ENCODE measurements at regions not wholly inside any gene's neighbourhood (a gene's known extent, or its start where the extent isn't known, plus 50 kb on each side); places are given as distances from the start of the nearest gene placed in this dataset.

- no peak for DNase-seq (ENCODE audit: extremely low read depth in 1 of 11, low read depth in 9 of 11, low spot score in 4 of 11)
Measured at GRCh38 chr5:86765778-86766502, 148.2 kb downstream of the COX7C start.

DNA sequence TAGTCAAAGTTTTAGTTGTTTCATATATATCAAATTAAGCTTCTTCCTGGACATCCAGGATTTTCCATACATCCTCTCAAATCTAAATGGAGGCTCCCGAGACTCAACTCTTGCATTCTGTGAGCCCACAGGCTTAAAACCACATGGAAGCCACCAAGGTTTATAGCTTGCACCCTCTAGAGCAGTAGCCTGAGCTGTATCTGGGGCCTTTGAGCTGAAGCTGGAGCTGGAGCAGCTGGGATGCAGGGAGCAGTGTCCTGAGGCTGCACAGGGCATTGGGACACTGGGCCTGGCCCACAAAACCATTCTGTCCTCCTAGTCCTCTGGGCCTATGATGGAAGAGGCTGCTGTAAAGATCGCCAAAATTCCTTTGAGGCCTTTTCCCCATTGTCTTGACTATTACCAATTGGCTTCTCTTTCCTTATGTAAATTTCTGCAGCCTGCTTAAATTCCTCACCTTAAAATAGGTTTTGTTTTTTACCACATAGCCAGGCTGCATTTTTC is 151.0 kb downstream of the COX7C start:
- DNase-seq (ENCODE audit: extremely low read depth in 1 of 11, low read depth in 9 of 11, low spot score in 4 of 11) = no peak

- no peak for DNase-seq (ENCODE audit: extremely low read depth in 1 of 11, low read depth in 9 of 11, low spot score in 4 of 11)
Measured at GRCh38 chr5:86780018-86780417, 162.3 kb downstream of the COX7C start.

DNA sequence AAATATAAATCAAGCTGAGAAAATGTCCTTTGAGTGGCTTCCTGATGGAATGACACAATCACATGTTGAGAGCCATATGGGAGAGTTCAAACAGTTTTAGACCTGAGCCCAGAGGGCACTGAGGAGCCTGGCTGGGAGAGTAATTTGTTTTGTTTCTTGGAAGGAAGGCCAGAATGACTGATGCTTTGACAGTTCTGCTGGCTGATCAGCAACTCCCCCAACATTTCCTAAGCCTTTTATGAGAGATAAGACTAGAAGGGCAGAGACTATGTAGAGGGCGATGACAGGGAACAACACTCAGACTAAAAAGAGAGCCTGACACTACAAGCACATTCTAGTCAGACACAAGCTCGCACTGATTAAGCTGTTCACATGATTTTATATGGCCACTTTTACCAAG is 169.2 kb downstream of the COX7C start:
- peak in 1 of 11 donors; percentile 12 for DNase-seq (ENCODE audit: extremely low read depth in 1 of 11, low read depth in 9 of 11, low spot score in 4 of 11)

DNA sequence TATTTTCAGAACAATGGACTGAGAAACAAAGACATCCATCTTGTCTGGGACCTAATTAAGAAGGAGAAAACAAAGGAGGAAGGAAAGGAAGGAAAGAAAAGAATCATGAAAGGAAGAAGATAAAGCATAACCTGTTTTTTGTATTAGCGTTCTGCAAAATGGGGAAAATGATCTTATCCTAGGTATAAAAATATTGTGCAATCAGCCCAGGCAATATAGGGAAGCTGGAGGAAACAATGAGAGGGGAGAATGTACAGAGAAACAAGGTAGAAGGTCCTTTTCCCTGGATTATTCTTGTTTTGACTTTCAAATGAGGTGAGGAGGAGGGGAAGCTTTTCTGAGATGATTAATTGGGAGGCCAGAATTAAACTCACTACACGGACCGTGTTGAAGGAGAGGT is 177.9 kb downstream of the COX7C start:
- DNase-seq (ENCODE audit: extremely low read depth in 1 of 11, low read depth in 9 of 11, low spot score in 4 of 11) = no peak

DNA sequence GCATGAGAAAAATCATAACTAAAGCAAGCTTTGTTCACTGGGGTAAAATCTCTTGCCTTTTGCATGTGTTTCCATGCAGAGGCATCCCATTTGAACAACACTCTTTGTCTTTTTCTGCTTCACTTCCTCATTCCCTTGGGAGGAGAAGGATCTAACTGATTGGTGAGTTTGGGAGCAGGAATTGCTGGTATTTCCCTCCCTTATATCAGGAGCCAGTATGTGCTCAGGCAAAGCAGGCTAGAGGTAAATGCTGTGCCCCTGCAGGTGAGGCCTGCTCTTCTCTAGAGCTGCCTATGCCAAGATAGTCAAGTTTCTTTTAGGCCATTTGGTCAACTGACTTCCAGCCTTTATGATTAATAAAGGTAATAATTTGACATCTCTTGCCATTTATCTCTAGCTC is 179.9 kb downstream of the COX7C start:
- DNase-seq (ENCODE audit: extremely low read depth in 1 of 11, low read depth in 9 of 11, low spot score in 4 of 11) = no peak

GRCh38 chr5:86806206-86806605 is 188.5 kb downstream of the COX7C start:
- DNase-seq (ENCODE audit: extremely low read depth in 1 of 11, low read depth in 9 of 11, low spot score in 4 of 11) = no peak

DNA sequence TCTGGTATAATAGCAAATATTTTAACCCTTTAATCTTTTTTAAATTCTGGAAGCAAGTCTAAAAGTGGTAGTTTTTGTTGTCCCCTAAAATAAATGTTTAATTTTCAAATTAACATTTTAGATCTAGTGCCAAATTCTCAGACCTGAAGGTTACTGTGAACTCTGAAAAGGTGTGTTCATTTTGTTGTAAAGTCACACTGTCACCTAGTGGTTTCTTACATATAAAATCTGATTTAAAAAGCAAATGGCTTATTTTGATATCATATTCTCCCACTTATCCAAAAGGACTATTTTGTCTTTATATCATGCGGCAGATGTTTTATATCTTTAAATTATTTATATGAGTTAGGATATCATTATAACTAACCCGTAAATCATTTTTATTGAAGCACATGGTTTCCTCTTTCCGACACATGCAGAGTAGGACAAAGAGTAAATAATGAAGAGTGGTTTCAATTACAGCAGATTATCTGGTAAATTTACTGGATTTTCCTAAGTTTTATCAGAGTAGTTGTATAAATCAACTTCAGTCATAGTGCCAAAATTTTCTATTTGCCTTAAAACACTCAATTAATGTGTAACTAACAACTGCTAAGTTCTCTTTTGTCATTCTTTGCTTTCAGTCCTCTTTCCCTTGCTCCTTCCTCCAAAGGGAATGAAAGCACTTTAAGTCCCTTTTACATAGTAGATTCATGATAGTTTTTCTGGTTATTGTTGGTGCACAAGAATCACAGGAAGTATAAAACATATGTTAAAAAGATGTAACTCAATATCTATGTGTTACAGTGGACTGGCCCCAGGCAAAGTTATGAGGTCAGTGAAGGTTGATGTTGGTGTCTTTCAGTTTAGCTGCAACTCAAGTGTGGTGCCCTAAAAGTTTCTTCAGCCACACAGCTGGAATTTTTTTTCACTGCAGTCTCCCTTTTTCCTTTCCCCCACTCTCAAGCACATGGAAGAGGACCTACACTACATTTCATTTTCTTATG is 189.6 kb downstream of the COX7C start:
- DNase-seq (ENCODE audit: extremely low read depth in 1 of 11, low read depth in 9 of 11, low spot score in 4 of 11) = peak in 7 of 11 donors; percentile 11 to 38 (median 15)

DNA sequence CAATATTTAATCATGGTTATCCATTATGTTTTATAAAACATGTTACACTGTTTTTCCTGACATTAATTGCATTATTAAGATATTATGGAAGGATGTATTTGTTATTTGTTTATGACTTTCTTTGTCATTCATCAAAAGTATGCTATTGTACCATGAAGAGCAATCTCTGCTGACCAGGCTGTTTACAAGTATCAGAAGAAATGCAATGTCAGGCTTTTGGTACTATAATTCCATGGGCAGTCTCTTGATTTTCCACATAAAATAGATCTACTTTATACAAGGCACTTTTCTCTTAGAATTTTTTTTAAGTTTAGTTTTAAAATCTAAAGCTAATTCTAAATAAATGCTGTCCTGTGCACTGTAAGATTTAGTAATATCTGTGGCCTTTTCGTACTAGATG is 196.6 kb downstream of the COX7C start:
- DNase-seq (ENCODE audit: extremely low read depth in 1 of 11, low read depth in 9 of 11, low spot score in 4 of 11) = no peak

DNA sequence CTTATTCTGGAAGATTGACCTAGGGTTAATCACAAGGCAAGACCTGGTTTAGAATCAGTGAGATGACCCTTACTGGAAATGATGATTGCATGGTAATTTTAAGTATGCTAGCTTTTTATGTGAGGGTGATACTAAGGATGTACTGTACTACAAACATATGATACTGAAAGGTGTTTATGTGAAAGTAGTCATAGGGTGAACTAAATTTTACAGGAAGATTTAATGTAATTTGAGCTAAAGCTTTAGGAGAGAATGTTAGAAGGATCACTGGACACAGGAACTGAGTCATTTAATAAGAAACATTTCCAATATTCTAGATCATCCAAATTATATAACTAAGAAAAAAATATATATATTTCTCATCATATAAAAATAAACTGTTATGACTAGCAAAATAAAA is 197.2 kb downstream of the COX7C start:
- DNase-seq (ENCODE audit: extremely low read depth in 1 of 11, low read depth in 9 of 11, low spot score in 4 of 11) = no peak

GRCh38 chr5:86824637-86825036 is 206.9 kb downstream of the COX7C start:
- DNase-seq (ENCODE audit: extremely low read depth in 1 of 11, low read depth in 9 of 11, low spot score in 4 of 11) = no peak

DNA sequence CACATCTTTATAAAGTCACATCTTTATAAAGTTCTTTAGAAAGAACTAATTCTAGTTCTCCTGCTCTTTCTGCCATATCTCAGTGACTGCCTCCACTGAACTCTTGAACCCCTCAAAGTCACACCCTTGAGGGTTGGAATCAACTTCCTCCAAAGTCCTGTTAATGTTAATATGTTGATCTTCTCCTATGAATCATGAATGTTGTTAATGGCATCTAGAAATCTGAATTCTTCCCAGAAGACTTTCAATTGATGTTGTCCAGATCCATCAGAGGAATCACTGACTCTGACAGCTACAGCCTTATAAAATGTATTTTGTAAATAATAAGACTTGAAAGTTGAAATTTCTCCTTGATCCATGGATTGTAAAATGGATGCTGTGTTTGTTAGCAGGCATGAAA is 213.4 kb downstream of the COX7C start:
- DNase-seq (ENCODE audit: extremely low read depth in 1 of 11, low read depth in 9 of 11, low spot score in 4 of 11) = no peak

DNA sequence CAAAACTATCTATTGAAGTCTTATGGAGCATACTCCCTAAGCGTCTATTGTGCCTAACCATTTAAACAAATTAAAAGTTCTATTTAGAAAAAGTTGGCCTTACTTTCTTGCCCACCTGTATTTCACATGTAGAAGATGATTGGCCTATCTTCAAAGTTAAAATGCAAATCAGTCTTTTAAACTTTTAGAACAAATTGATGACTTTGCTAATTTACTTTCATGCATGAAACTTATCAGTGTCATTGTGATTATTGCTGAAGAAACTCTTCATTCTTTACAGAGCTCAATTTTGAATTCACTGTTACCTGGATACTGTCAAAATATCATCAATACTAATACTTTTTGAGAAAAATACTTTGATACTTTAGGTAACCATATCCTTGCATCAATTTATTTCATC is 216.1 kb downstream of the COX7C start:
- no peak for DNase-seq (ENCODE audit: extremely low read depth in 1 of 11, low read depth in 9 of 11, low spot score in 4 of 11)

DNA sequence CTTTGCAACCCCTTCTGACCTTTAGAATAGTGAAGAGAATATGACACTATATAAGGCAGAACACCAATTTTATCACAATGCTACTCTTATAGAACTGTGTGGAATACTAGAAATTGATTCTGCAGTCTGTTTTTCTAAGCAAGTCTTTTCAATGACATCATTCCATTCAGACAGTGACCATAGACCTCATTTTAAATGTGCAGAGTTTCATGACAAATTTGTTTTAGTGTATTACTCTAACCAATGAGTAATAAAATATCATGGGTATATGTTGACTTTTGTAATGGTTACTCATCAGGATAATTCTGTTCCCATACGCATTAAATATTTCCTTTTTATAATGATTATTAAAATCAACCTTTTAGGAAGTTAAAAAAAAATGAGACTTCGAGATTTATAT is 219.9 kb downstream of the COX7C start:
- DNase-seq (ENCODE audit: extremely low read depth in 1 of 11, low read depth in 9 of 11, low spot score in 4 of 11) = no peak

- DNase-seq (ENCODE audit: extremely low read depth in 1 of 11, low read depth in 9 of 11, low spot score in 4 of 11) = no peak
Measured at GRCh38 chr5:86838083-86838482, 220.3 kb downstream of the COX7C start.

- DNase-seq (ENCODE audit: extremely low read depth in 1 of 11, low read depth in 9 of 11, low spot score in 4 of 11) = no peak
Measured at GRCh38 chr5:86841000-86841644, 223.4 kb downstream of the COX7C start.

GRCh38 chr5:86858442-86858841 is 240.7 kb downstream of the COX7C start:
- no peak for DNase-seq (ENCODE audit: extremely low read depth in 1 of 11, low read depth in 9 of 11, low spot score in 4 of 11)

GRCh38 chr5:86861512-86861911 is 243.8 kb downstream of the COX7C start:
- peak in 8 of 11 donors; percentile 3 to 28 (median 11) for DNase-seq (ENCODE audit: extremely low read depth in 1 of 11, low read depth in 9 of 11, low spot score in 4 of 11)

GRCh38 chr5:86862093-86862492 is 244.4 kb downstream of the COX7C start:
- no peak for DNase-seq (ENCODE audit: extremely low read depth in 1 of 11, low read depth in 9 of 11, low spot score in 4 of 11)

DNA sequence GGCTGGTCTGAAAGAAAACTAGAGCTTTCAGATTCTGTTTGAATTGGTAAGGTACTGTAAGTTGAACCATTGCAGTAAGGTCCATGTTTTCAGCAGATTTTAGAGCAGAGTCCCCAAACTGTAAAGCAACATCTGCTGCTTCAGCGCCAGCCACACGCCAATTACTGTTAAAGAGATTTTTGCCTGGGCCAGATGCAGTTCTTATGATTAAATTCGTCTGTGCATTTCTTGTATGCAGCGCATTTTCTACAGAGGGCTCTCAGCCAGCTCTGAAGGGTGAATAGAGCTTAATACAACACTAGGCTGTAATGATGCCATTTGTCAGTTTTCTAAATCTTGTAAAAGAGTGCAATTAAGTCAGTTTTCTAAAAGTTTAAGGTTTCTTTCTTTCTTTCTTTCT is 246.3 kb downstream of the COX7C start:
- DNase-seq (ENCODE audit: extremely low read depth in 1 of 11, low read depth in 9 of 11, low spot score in 4 of 11) = no peak
